ENCODE measurements at regions not wholly inside any gene's neighbourhood (a gene's known extent, or its start where the extent isn't known, plus 50 kb on each side); places are given as distances from the start of the nearest gene placed in this dataset.

GRCh38 chr15:96184297-96184696, 146.2 kb upstream of the NR2F2 start:
- H3K4me3 ChIP-seq: no peak overlapping the region
- no peaks in the 10 kb centered on the region for H3K36me3 ChIP-seq (replicated peaks in 1 of 2)
- 90 to 96% (median 93%) methylated on average over 2 of the region's 2 CpGs for WGBS, 4 donors
- no peaks in the 10 kb centered on the region for H3K9me3 ChIP-seq (replicated peaks in 1 of 3)
- no peak for DNase-seq
- no peak overlapping the region for H3K27ac ChIP-seq
- intact Hi-C loops (cut with DNase I): no loop called here
- TF ChIP-seq, protein P1, sequence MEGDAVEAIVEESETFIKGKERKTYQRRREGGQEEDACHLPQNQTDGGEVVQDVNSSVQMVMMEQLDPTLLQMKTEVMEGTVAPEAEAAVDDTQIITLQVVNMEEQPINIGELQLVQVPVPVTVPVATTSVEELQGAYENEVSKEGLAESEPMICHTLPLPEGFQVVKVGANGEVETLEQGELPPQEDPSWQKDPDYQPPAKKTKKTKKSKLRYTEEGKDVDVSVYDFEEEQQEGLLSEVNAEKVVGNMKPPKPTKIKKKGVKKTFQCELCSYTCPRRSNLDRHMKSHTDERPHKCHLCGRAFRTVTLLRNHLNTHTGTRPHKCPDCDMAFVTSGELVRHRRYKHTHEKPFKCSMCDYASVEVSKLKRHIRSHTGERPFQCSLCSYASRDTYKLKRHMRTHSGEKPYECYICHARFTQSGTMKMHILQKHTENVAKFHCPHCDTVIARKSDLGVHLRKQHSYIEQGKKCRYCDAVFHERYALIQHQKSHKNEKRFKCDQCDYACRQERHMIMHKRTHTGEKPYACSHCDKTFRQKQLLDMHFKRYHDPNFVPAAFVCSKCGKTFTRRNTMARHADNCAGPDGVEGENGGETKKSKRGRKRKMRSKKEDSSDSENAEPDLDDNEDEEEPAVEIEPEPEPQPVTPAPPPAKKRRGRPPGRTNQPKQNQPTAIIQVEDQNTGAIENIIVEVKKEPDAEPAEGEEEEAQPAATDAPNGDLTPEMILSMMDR (IDR thresholded peaks at IDR 0.05): no peak
- H3K4me1 ChIP-seq (replicated peaks in 1 of 2): no peaks in the 10 kb centered on the region
- H3K27me3 ChIP-seq: no peaks in the 10 kb centered on the region

- TF ChIP-seq, protein P1 (IDR thresholded peaks at IDR 0.05): no peak
- TF ChIP-seq POLR2A (IDR thresholded peaks at IDR 0.05): no peak
- no peaks in the 10 kb centered on the region for H3K4me1 ChIP-seq (replicated peaks in 1 of 2)
- intact Hi-C loops (cut with DNase I): no loop called here
- H3K27ac ChIP-seq: no peak overlapping the region
- no peaks in the 10 kb centered on the region for H3K9me3 ChIP-seq (replicated peaks in 1 of 3)
- WGBS, 4 donors: 93 to 96% (median 94%) methylated on average over 4 of the region's 4 CpGs
- no peaks in the 10 kb centered on the region for H3K36me3 ChIP-seq (replicated peaks in 1 of 2)
- no peaks in the 10 kb centered on the region for H3K27me3 ChIP-seq
- H3K4me3 ChIP-seq: no peak overlapping the region
- no peak for DNase-seq
Observed at GRCh38 chr15:96186105-96186504, 144.4 kb upstream of the NR2F2 start.

GRCh38 chr15:96187341-96188305, 142.9 kb upstream of the NR2F2 start:
- 72 to 81% (median 75%) methylated on average over 10 of the region's 10 CpGs for WGBS, 4 donors
- no peaks in the 10 kb centered on the region for H3K9me3 ChIP-seq (replicated peaks in 1 of 3)
- no peaks in the 10 kb centered on the region for H3K36me3 ChIP-seq (replicated peaks in 1 of 2)
- TF ChIP-seq POLR2A (IDR thresholded peaks at IDR 0.05): no peak
- TF ChIP-seq, protein P1 (IDR thresholded peaks at IDR 0.05): no peak
- no peak overlapping the region for H3K4me3 ChIP-seq
- H3K4me1 ChIP-seq (replicated peaks in 1 of 2): no peaks in the 10 kb centered on the region
- intact Hi-C loops (cut with DNase I): no loop called here
- DNase-seq: no peak
- no peak overlapping the region for H3K27ac ChIP-seq
- H3K27me3 ChIP-seq: no peaks in the 10 kb centered on the region

DNA sequence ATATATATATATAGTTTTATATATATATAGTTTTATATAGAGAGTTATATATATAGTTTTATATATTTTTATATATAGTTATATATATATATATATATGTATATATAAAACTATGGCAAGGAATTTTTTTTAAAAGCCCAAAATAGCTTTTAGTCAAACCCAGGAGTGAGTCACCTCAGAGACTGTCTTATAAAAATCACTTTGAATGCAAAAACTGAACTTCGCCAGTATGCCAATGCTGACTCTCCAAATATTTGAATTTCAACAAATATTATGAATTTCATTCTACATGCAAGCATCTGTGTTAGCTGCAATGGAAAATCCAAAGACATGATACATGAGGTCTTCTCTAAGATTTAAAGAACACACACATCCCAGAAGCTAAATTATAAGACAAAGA, 132.8 kb upstream of the NR2F2 start:
- no peak overlapping the region for H3K27ac ChIP-seq
- H3K27me3 ChIP-seq: no peaks in the 10 kb centered on the region
- TF ChIP-seq, protein P1 (IDR thresholded peaks at IDR 0.05): no peak

More for the DNA sequence above, 132.8 kb upstream of the NR2F2 start:
- intact Hi-C loops (cut with DNase I): no loop called here
- Histone ChIP-seq H3K4me3 (no peak overlapping the region), H3K9me3 (replicated peaks in 1 of 3) (no peaks in the 10 kb centered on the region), H3K4me1 (replicated peaks in 1 of 2) (no peaks in the 10 kb centered on the region), H3K36me3 (replicated peaks in 1 of 2) (no peaks in the 10 kb centered on the region)
- DNase-seq: no peak
- 84 to 96% (median 92%) methylated on average over 1 of the region's 1 CpG for WGBS, 4 donors
